H1 (cell line): ENCODE measurements at regions not wholly inside any gene's neighbourhood (a gene's known extent, or its start where the extent isn't known, plus 50 kb on each side); places are given as distances from the start of the nearest gene placed in this dataset.

Experiments
- CTCF ChIA-PET: fragments of 300-600 bp; sonication (Branson Sonifier 250); formaldehyde crosslinking; loops from one replicate; lab custom pipeline; 2021; ENCODE audit not compliant: partially characterized antibody; lab: Charles Lee
- POLR2A ChIA-PET: fragments of 300-600 bp; sonication (Branson Sonifier 250); formaldehyde crosslinking; loops from one replicate; lab custom pipeline; 2021; ENCODE audit warnings: inconsistent platforms; ENCODE audit not compliant: partially characterized antibody; lab: Charles Lee
- DNase-seq, 2 experiments: peaks; one replicate each; pipeline versions ENCODE4 v3.0.0 to v3.0.0-alpha.2; 2010 to 2022; ENCODE audit warnings: low spot score in 2 of 2, low read depth in 1 of 2, mixed read lengths in 1 of 2
- FAIRE-seq: peaks from 2 replicates; lab custom pipeline; 2011; peaks lifted over from hg19 to GRCh38; lab: Jason Lieb, UNC
- H2AFZ ChIP-seq: 2 replicates; pipeline ENCODE4 v1.8.1; 2012; ENCODE audit warnings: low read length, inconsistent platforms
- H2AK5ac ChIP-seq: 2 replicates; pipeline ENCODE4 v1.6.1; 2013; ENCODE audit warnings: low read depth, low read length
- H2BK120ac ChIP-seq: replicated peaks from 2 replicates; pipeline ENCODE3; 2013; ENCODE audit warnings: low read depth, low read length, inconsistent platforms
- H2BK12ac ChIP-seq: 2 replicates; pipeline ENCODE4 v1.6.1; 2013; ENCODE audit warnings: low read depth, low read length
- H2BK15ac ChIP-seq: 2 replicates; pipeline ENCODE4 v1.6.1; 2013; ENCODE audit warnings: low read length
- H2BK20ac ChIP-seq: 2 replicates; pipeline ENCODE4 v1.6.1; 2013; ENCODE audit warnings: low read length
- H2BK5ac ChIP-seq: 2 replicates; pipeline ENCODE4 v1.6.1; 2013; ENCODE audit warnings: low read depth, low read length
- H3K14ac ChIP-seq: 2 replicates; pipeline ENCODE4 v1.6.1; 2013; ENCODE audit warnings: inconsistent platforms; ENCODE audit not compliant: insufficient read length
- H3K18ac ChIP-seq: 2 replicates; pipeline ENCODE4 v1.6.1; 2013; ENCODE audit warnings: low read length; ENCODE audit errors: extremely low read depth
- H3K23ac ChIP-seq: 2 replicates; pipeline ENCODE4 v1.6.1; 2013; ENCODE audit warnings: inconsistent platforms; ENCODE audit not compliant: insufficient read length
- H3K23me2 ChIP-seq: 2 replicates; pipeline ENCODE4 v1.6.1; 2013; ENCODE audit warnings: low read depth, low read length
- H3K27ac ChIP-seq: 2 replicates; pipeline ENCODE4 v1.6.1; 2011; ENCODE audit warnings: low read depth, low read length, inconsistent platforms
- H3K27me3 ChIP-seq, 4 experiments: replicated peaks in 1 of 4; 1 replicate in 1 of 4; 2 replicates in 3 of 4; pipeline versions ENCODE4 v1.6.1 to v1.8.1; 2011 to 2013; ENCODE audit warnings: low read length in 3 of 4, mild to moderate bottlenecking in 3 of 4, inconsistent platforms in 2 of 4, mixed read lengths in 2 of 4, moderate library complexity in 1 of 4; ENCODE audit not compliant: control insufficient read depth in 3 of 4, insufficient read depth in 3 of 4; ENCODE audit errors: extremely low read depth in 1 of 4
- H3K36me3 ChIP-seq, 4 experiments: 2 replicates each; pipeline versions ENCODE4 v1.6.1 to v1.8.1; 2011 to 2013; ENCODE audit warnings: mild to moderate bottlenecking in 4 of 4, low read length in 3 of 4, moderate library complexity in 2 of 4, control low read depth in 1 of 4, inconsistent platforms in 1 of 4; ENCODE audit not compliant: insufficient read depth in 4 of 4, control insufficient read depth in 2 of 4
- H3K4ac ChIP-seq: replicated peaks from 2 replicates; pipeline ENCODE3; 2013; ENCODE audit warnings: low read length, low read depth, mixed read lengths, inconsistent platforms; ENCODE audit not compliant: insufficient read length
- H3K4me1 ChIP-seq, 4 experiments: replicated peaks in 1 of 4; 1 replicate in 1 of 4; 2 replicates in 3 of 4; pipeline versions ENCODE4 v1.6.1 to v1.8.1; 2011 to 2013; ENCODE audit warnings: low read length in 3 of 4, inconsistent platforms in 2 of 4, mixed read lengths in 1 of 4; ENCODE audit not compliant: insufficient read depth in 4 of 4, control insufficient read depth in 3 of 4
- H3K4me2 ChIP-seq, 2 experiments: 2 replicates each; pipeline versions ENCODE4 v1.6.1 to v1.8.1; 2011 to 2013; ENCODE audit warnings: low read depth in 2 of 2, low read length in 2 of 2, control low read depth in 1 of 2, inconsistent platforms in 1 of 2, mild to moderate bottlenecking in 1 of 2; ENCODE audit not compliant: insufficient read depth in 1 of 2
- H3K4me3 ChIP-seq, 4 experiments: fragments of 200-600, 300-600 bp in 1 of 4; sonication (generic), shearing (Covaris generic), sonication (Bioruptor Twin) in 1 of 4; 2 replicates each; pipeline versions ENCODE4 v1.5.1 to v1.8.1; 2011 to 2016; ENCODE audit warnings: low read length in 4 of 4, low read depth in 3 of 4, control low read depth in 2 of 4, inconsistent platforms in 2 of 4, mild to moderate bottlenecking in 2 of 4, mixed read lengths in 1 of 4, moderate library complexity in 1 of 4; ENCODE audit not compliant: insufficient read depth in 2 of 4; ENCODE audit errors: extremely low read depth in 1 of 4
- H3K56ac ChIP-seq: replicated peaks from 2 replicates; pipeline ENCODE3; 2013; ENCODE audit warnings: low read depth, mild to moderate bottlenecking, mixed read lengths, low read length, inconsistent platforms; ENCODE audit not compliant: insufficient read length
- H3K79me1 ChIP-seq: 2 replicates; pipeline ENCODE4 v1.6.1; 2013; ENCODE audit warnings: low read depth, low read length, control low read depth
- H3K79me2 ChIP-seq, 2 experiments: 2 replicates each; pipeline versions ENCODE4 v1.6.1 to v1.8.1; 2012 to 2013; ENCODE audit warnings: low read length in 2 of 2, mild to moderate bottlenecking in 2 of 2, inconsistent platforms in 1 of 2; ENCODE audit not compliant: insufficient read depth in 2 of 2, control insufficient read depth in 1 of 2
- H3K9ac ChIP-seq, 4 experiments: replicated peaks in 1 of 4; 1 replicate in 1 of 4; 2 replicates in 3 of 4; pipeline versions ENCODE4 v1.6.1 to v1.8.1; 2011 to 2013; ENCODE audit warnings: low read depth in 3 of 4, low read length in 3 of 4, control low read depth in 2 of 4, mild to moderate bottlenecking in 2 of 4, moderate library complexity in 2 of 4, inconsistent platforms in 1 of 4; ENCODE audit errors: extremely low read depth in 1 of 4
- H3K9me3 ChIP-seq, 2 experiments: 2 replicates each; pipeline versions ENCODE4 v1.6.1 to v1.8.1; 2012 to 2013; ENCODE audit warnings: mild to moderate bottlenecking in 2 of 2, moderate library complexity in 2 of 2, control low read depth in 1 of 2, inconsistent platforms in 1 of 2, low read depth in 1 of 2, low read length in 1 of 2, mixed read lengths in 1 of 2; ENCODE audit not compliant: insufficient read depth in 2 of 2
- H4K20me1 ChIP-seq, 2 experiments: replicated peaks in 1 of 2; 2 replicates each; pipeline versions ENCODE3 to v1.8.1; 2011 to 2013; ENCODE audit warnings: inconsistent platforms in 2 of 2, low read length in 2 of 2, mild to moderate bottlenecking in 1 of 2; ENCODE audit not compliant: insufficient read depth in 2 of 2, control insufficient read depth in 1 of 2
- H4K5ac ChIP-seq: 2 replicates; pipeline ENCODE4 v1.6.1; 2013; ENCODE audit warnings: low read length, low read depth, mixed read lengths, inconsistent platforms; ENCODE audit not compliant: insufficient read length
- H4K8ac ChIP-seq: 2 replicates; pipeline ENCODE4 v1.8.0; 2013; ENCODE audit warnings: mild to moderate bottlenecking, moderate library complexity, low read length, inconsistent platforms; ENCODE audit not compliant: insufficient read depth; ENCODE audit errors: extremely low read depth
- H4K91ac ChIP-seq: replicated peaks from 2 replicates; pipeline ENCODE3; 2013; ENCODE audit warnings: low read length, mixed read lengths, inconsistent platforms; ENCODE audit not compliant: insufficient read length
- CREB1 ChIP-seq: IDR thresholded peaks from 2 replicates; pipeline ENCODE4 v1.6.1; 2012; ENCODE audit warnings: inconsistent platforms
- GABPA ChIP-seq: IDR thresholded peaks from 2 replicates; pipeline ENCODE4 v1.6.1; 2011; ENCODE audit warnings: mild to moderate bottlenecking, low read length, moderate library complexity, borderline replicate concordance; ENCODE audit not compliant: insufficient read depth
- GTF2F1 ChIP-seq: IDR thresholded peaks from 2 replicates; pipeline ENCODE4 v1.6.1; 2012; ENCODE audit warnings: low read depth, low read length, improper control_type of control experiment, borderline replicate concordance
- JUND ChIP-seq: IDR thresholded peaks from 2 replicates; pipeline ENCODE4 v1.6.1; 2011; ENCODE audit warnings: mild to moderate bottlenecking, improper control_type of control experiment, low read length
- MAFK ChIP-seq: IDR thresholded peaks from 2 replicates; pipeline ENCODE4 v1.6.1; 2012; ENCODE audit warnings: low read depth, mild to moderate bottlenecking, improper control_type of control experiment, low read length
- POLR2A ChIP-seq, 2 experiments: IDR thresholded peaks; 1 replicate in 1 of 2; 2 replicates in 1 of 2; pipeline ENCODE4 v1.6.1; 2011; ENCODE audit warnings: low read depth in 2 of 2, low read length in 2 of 2, mild to moderate bottlenecking in 2 of 2; ENCODE audit errors: control extremely low read depth in 1 of 2
- RFX5 ChIP-seq: IDR thresholded peaks from 2 replicates; pipeline ENCODE4 v1.6.1; 2011; ENCODE audit warnings: low read depth, low read length, improper control_type of control experiment, borderline replicate concordance
- RXRA ChIP-seq: IDR thresholded peaks from 2 replicates; pipeline ENCODE4 v1.6.1; 2011; ENCODE audit warnings: low read depth, mild to moderate bottlenecking, low read length, moderate library complexity; ENCODE audit not compliant: insufficient read depth
- YY1 ChIP-seq: IDR thresholded peaks from 2 replicates; pipeline ENCODE4 v1.6.1; 2011; ENCODE audit warnings: low read depth, mild to moderate bottlenecking, low read length
- WGBS, 2 experiments: shearing (Covaris generic) in 1 of 2; methylation state at CpG; one replicate each; pipeline versions ENCODE4 v1.1.6 to v1.1.7; 2013 to 2015; ENCODE audit warnings: low lambda C conversion rate in 2 of 2, mixed read lengths in 2 of 2, inconsistent platforms in 1 of 2, low coverage in 1 of 2, missing lambda C conversion rate in 1 of 2; ENCODE audit not compliant: insufficient replicate concordance in 2 of 2, insufficient coverage in 1 of 2, insufficient read length in 1 of 2; ENCODE audit errors: extremely low coverage in 1 of 2, missing lambda C conversion rate in 1 of 2; 5-methylcytosine and 5-hydroxymethylcytosine counted together
- TF ChIP-seq, protein P1 (sequence below), 3 experiments: IDR thresholded peaks; 1 replicate in 2 of 3; 2 replicates in 1 of 3; pipeline versions ENCODE4 v1.5.1 to v1.6.1; 2011; ENCODE audit warnings: low read length in 3 of 3, mild to moderate bottlenecking in 3 of 3, inconsistent platforms in 2 of 3, low read depth in 1 of 3, moderate library complexity in 1 of 3; ENCODE audit not compliant: insufficient read depth in 1 of 3; ENCODE audit errors: control extremely low read depth in 1 of 3

- H4K20me1 ChIP-seq, result no peaks in the 10 kb centered on the region
- no peak for TF ChIP-seq MAFK
- TF ChIP-seq, protein P1, sequence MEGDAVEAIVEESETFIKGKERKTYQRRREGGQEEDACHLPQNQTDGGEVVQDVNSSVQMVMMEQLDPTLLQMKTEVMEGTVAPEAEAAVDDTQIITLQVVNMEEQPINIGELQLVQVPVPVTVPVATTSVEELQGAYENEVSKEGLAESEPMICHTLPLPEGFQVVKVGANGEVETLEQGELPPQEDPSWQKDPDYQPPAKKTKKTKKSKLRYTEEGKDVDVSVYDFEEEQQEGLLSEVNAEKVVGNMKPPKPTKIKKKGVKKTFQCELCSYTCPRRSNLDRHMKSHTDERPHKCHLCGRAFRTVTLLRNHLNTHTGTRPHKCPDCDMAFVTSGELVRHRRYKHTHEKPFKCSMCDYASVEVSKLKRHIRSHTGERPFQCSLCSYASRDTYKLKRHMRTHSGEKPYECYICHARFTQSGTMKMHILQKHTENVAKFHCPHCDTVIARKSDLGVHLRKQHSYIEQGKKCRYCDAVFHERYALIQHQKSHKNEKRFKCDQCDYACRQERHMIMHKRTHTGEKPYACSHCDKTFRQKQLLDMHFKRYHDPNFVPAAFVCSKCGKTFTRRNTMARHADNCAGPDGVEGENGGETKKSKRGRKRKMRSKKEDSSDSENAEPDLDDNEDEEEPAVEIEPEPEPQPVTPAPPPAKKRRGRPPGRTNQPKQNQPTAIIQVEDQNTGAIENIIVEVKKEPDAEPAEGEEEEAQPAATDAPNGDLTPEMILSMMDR (IDR thresholded peaks at IDR 0.05; ENCODE audit: control extremely low read depth in 1 of 3, insufficient read depth in 1 of 3, low read depth in 1 of 3, low read length in 3 of 3), result no peak
- TF ChIP-seq JUND, result no peak
- TF ChIP-seq POLR2A (IDR thresholded peaks at IDR 0.05; ENCODE audit: control extremely low read depth in 1 of 2, low read depth in 2 of 2, low read length in 2 of 2), result no peak
- TF ChIP-seq CREB1, result no peak
- no peak for TF ChIP-seq YY1
- no peak for TF ChIP-seq RFX5
- no peak for TF ChIP-seq RXRA
- no peak for TF ChIP-seq GABPA
- no peak for TF ChIP-seq GTF2F1
- H2BK12ac ChIP-seq, result no peak overlapping the region
These were observed 304.6 kb upstream of the CDH12 start for GRCh38 chr5:23157716-23158115.

More at GRCh38 chr5:23157716-23158115, 304.6 kb upstream of the CDH12 start:
- POLR2A ChIA-PET, result no interaction called here
- no peak overlapping the region for H3K56ac ChIP-seq
- no peaks in the 10 kb centered on the region for H3K79me1 ChIP-seq
- no peak overlapping the region for H2BK15ac ChIP-seq
- no peak overlapping the region for H2AFZ ChIP-seq
- no peak overlapping the region for H4K5ac ChIP-seq
- no peak overlapping the region for H3K27ac ChIP-seq
- H3K23ac ChIP-seq, result no peak overlapping the region
- no peak overlapping the region for H2BK5ac ChIP-seq
- H3K27me3 ChIP-seq, result no peaks in the 10 kb centered on the region
- H3K4me1 ChIP-seq, result no peaks in the 10 kb centered on the region
- H3K4me2 ChIP-seq, result no peak overlapping the region
- no peak overlapping the region for H2BK120ac ChIP-seq
- H2BK20ac ChIP-seq, result no peak overlapping the region
- H3K4me3 ChIP-seq, result no peak overlapping the region
- H4K91ac ChIP-seq, result no peak overlapping the region
- no peak overlapping the region for H3K14ac ChIP-seq
- no peak overlapping the region for H4K8ac ChIP-seq
- FAIRE-seq (no peak), DNase-seq (no peak)
- no peaks in the 10 kb centered on the region for H3K9me3 ChIP-seq
- H2AK5ac ChIP-seq, result no peak overlapping the region
- H3K9ac ChIP-seq, result no peak overlapping the region
- H3K4ac ChIP-seq, result no peak overlapping the region
- H3K18ac ChIP-seq, result no peak overlapping the region
- 100% methylated on average over 1 of the region's 1 CpG; no CpG with 5 or more reads in 1 of the 2 experiments for WGBS, 2 experiments
- H3K36me3 ChIP-seq, result no peaks in the 10 kb centered on the region
- CTCF ChIA-PET, result no interaction called here
- no peaks in the 10 kb centered on the region for H3K23me2 ChIP-seq
- H3K79me2 ChIP-seq, result no peaks in the 10 kb centered on the region
